HG03432 (cell line): ENCODE measurements at regions not wholly inside any gene's neighbourhood (a gene's known extent, or its start where the extent isn't known, plus 50 kb on each side); places are given as distances from the start of the nearest gene placed in this dataset.

Experiments used
- ATAC-seq: cut with Tn5 transposase; IDR thresholded peaks from one replicate; pipeline ENCODE4 v1.9.1; 2021; ENCODE audit warnings: mild to moderate bottlenecking, moderate library complexity; ENCODE audit not compliant: unreplicated experiment

DNA sequence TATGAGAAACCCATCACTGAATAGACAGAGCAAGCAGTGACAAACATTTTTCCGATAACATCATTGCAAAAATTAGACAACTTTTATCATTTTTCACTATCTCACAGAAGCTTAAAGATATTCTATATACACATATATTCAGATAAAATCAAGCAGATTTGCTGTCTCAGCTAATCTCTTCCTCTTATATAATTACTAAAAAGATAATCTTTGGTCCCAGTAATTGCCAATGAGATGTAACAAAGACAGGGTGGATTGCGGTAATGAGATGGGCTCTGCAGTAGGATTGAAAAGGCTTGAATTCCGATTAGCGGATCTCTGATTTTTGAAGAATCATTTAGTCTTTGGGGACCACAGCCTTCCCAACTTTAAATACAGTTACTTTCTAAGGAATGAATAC lies 63.5 kb downstream of the SYT4 start:
- ATAC-seq = no peak

DNA sequence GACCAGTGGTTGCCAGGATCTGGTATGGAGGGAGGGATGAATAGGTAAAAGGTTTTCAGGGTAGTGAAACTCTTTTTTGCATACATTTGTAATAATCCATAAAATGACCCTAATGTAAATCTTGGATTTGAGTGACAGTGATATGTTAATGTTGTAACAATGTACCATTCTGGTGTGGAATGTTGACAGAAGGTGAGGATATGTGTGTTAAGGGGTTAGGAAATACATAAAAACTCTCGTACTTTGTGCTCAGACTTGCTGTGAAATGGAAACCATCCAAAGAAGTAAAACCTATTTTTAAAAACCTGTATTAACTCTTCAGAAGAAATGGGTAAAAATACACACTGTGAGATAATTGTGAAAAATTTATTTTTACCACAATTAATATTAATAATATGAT lies 66.2 kb downstream of the SYT4 start:
- ATAC-seq = no peak

DNA sequence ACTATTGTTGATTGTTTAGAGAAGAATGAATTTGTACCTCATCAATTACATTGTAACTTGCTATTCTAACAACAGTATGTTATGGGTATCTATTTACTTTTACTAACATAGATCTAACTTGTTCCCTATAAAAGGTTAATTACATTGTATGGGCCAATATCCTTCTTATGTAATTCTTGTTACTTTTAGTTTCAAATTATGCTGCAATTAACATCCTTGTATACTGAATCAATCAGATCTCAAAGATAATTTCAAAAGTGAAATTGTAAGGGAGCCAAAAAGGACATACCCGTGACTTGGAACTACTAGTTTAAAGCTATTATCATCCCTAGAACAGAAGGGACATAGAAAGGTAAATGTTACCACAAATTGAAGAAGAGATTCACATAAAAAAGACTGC lies 79.9 kb upstream of the RIT2 start:
- ATAC-seq = no peak

DNA sequence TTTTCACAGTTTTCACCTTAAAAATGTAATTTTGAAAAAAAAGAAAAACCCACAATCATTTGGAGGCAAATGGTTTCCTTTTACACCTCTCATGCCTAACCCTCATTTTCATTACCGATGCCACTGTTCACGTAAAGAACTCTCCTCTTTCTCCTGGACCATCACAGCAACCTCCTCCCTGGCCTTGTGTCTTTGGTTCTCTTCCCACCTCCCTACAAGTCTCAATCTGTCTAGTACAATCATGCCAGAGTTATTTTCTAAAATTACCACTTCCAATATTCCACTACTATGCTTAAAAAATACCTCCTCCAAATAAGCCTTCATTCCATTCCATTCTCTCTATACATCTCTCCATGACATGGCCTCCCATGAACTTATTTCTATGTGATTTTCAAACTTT lies 77.9 kb upstream of the RIT2 start:
- ATAC-seq = no peak

DNA sequence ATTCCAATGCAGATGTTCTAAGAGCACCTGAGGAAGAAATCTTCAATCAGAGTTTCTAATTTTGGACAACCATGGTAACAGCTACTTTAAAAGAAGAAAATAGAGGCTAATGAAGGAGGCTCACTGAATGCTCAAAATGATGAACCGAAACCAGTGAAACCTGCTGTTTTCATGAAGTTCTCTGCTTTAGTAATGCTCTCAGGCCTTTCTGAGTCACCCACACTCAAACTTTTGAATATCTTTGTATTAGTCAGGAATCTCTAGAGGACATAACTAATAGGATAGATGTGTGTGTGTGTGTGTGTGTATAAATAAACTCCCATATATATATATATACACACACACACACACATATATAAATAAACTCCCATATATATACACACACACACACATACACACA lies 76.9 kb upstream of the RIT2 start:
- peak; percentile 93 for ATAC-seq

DNA sequence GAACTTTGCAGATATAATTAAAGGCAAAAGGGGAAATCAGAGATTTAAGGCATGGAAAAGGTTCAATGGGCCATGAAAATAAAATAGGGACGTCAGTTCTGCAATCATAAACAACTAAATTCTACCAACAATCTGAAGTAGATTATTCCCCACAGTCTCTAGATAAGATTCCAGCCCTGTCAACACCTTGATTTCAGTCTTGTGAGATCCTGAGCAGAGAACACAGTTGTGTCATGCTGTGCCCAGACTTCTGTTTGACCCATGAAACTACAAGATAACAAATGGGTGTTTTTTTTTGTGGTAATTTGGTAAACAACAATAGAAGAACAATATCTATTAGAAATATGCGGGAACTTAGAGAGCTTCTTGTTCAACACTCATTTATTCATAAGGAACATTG lies 66.2 kb upstream of the RIT2 start:
- no peak for ATAC-seq

DNA sequence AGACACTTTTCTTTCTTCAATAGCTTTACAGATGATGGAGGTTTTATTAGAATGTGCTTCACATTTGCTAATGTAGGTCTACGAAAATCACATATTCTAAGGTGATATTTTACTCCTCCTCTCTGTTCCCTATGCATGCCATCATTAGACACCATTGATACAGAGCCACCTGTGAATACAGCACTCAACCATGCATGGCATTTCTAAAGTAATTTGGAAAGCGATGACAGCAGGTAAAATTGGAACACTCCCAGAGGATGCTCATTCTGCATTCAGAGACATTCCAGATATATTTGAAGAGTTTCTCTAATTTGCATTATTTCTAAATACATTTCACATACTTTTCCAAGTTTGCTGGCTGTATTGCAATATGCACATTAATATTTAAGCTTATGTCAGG lies 65.3 kb upstream of the RIT2 start:
- no peak for ATAC-seq

DNA sequence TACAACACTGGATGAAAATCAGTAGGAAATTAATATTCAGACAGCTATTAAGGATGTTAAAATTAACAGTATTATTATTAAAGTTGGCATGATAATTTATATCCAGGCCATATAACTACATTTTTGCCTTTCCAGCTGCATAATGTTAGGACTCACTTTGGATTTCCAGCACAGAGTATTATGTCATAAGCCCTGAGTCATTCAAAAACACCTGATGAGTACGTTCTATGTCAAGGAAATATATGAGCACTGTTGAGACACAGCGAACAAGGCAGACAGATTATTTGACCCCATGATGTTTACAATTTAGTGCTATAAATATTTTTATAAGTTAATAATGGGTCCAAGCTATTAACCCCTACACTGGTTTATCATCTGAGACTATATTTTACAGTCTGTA lies 59.8 kb upstream of the RIT2 start:
- ATAC-seq = no peak

DNA sequence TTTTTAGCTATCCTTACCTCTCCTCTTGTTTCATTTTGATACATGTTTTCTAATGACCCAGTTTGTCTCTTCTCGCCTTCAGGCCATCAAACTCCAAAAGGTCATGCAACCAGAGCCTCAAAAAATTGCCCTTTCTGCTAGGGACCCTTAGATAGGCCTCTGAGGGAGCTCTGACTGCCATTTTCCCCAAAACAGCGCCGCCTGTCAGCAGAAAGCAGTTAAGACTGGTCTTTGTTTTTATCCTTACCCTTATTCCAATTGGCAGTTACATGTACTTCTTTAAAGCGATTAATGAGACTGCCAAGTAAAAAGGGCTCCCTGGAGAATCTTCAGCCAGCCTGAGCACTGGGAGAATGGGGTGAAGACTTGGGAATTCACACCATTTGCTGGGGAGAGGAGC lies 55.1 kb upstream of the RIT2 start:
- no peak for ATAC-seq
